Smooth muscle cell (in vitro differentiated cells): ENCODE measurements at regions not wholly inside any gene's neighbourhood (a gene's known extent, or its start where the extent isn't known, plus 50 kb on each side); places are given as distances from the start of the nearest gene placed in this dataset.

ENCODE experiments used
- DNase-seq: peaks from one replicate; lab custom pipeline; 2025; ENCODE audit not compliant: unreplicated experiment; lab: John Stamatoyannopoulos, UW
- H2AFZ ChIP-seq: fragments of 200-600 bp; sonication (generic); 2 replicates; pipeline ENCODE4 v1.6.0; 2016; ENCODE audit warnings: antibody characterized with exemption, low read depth, mild to moderate bottlenecking
- H3F3A ChIP-seq: fragments of 200-600 bp; sonication (generic); 2 replicates; pipeline ENCODE4 v1.6.0; 2017; ENCODE audit warnings: antibody characterized with exemption, low read depth
- H3K27ac ChIP-seq: fragments of 200-600 bp; sonication (generic); 2 replicates; pipeline ENCODE4 v1.5.1; 2016; ENCODE audit warnings: low read depth, mild to moderate bottlenecking
- H3K27me3 ChIP-seq: fragments of 200-600 bp; sonication (generic); 2 replicates; pipeline ENCODE4 v1.6.1; 2016; ENCODE audit warnings: low read depth, mild to moderate bottlenecking
- H3K36me3 ChIP-seq: fragments of 200-600 bp; sonication (generic); 2 replicates; pipeline ENCODE4 v1.5.1; 2016; ENCODE audit warnings: low read depth
- H3K4me1 ChIP-seq: fragments of 200-600 bp; sonication (generic); 2 replicates; pipeline ENCODE4 v1.5.1; 2016; ENCODE audit warnings: low read depth
- H3K4me2 ChIP-seq: fragments of 200-600 bp; sonication (generic); 2 replicates; pipeline ENCODE4 v1.6.0; 2016; ENCODE audit warnings: mild to moderate bottlenecking
- H3K4me3 ChIP-seq: fragments of 200-600 bp; sonication (generic); 2 replicates; pipeline ENCODE4 v1.5.1; 2016; ENCODE audit warnings: mild to moderate bottlenecking
- H3K79me2 ChIP-seq: fragments of 200-600 bp; sonication (generic); 2 replicates; pipeline ENCODE4 v1.6.0; 2016; ENCODE audit warnings: low read depth, mild to moderate bottlenecking
- H3K9ac ChIP-seq: fragments of 200-600 bp; sonication (generic); 2 replicates; pipeline ENCODE4 v1.6.0; 2016; ENCODE audit warnings: low read depth
- H3K9me3 ChIP-seq: fragments of 200-600 bp; sonication (generic); replicated peaks from 2 replicates; pipeline ENCODE4 v1.5.1; 2016; ENCODE audit warnings: low read depth
- H4K20me1 ChIP-seq: fragments of 200-600 bp; sonication (generic); 2 replicates; pipeline ENCODE4 v1.6.0; 2016; ENCODE audit warnings: low read depth
- CTCF ChIP-seq: fragments of 200-600 bp; sonication (generic); IDR thresholded peaks from 2 replicates; pipeline ENCODE4 v1.5.1; 2017; ENCODE audit warnings: borderline replicate concordance, mild to moderate bottlenecking, antibody characterized with exemption; ENCODE audit not compliant: insufficient read depth, poor library complexity, severe bottlenecking
- WGBS: methylation state at CpG from one replicate; pipeline ENCODE4 v1.1.7; 2016; ENCODE audit warnings: low lambda C conversion rate; 5-methylcytosine and 5-hydroxymethylcytosine counted together

DNA sequence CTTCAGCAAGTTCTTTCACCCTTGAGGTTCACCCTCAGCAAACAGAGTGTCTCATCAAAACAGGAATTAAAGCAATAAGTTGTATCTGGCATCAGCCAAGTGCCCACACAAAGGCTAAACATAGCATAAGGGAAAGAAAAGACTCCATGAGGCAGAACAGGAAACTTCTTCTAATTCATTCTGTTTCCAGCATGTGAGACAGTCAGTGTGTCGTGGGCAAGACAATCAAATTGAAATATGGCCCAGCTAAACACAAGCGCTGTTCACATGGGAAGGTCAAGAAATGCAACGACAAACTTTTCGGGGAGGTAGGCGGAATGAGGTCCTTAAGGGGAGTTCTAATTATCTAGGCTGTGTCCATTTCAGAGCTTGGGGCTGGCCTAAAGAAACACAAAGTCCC, 393.4 kb downstream of the HAPSTR1 start:
- Histone ChIP-seq H3K27me3 (no peaks in the 10 kb centered on the region), H4K20me1 (no peaks in the 10 kb centered on the region), H3K36me3 (no peaks in the 10 kb centered on the region), H3K4me1 (peaks cover 4% of the 10 kb centered on the region), H3K27ac (no peak overlapping the region), H3K9me3 (no peaks in the 10 kb centered on the region), H2AFZ (no peak overlapping the region), H3F3A (no peaks in the 10 kb centered on the region), H3K4me2 (no peak overlapping the region), H3K4me3 (no peak overlapping the region), H3K9ac (no peak overlapping the region), H3K79me2 (no peaks in the 10 kb centered on the region)
- WGBS: 86% methylated on average over 5 of the region's 5 CpGs
- no peak for TF ChIP-seq CTCF
- no peak for DNase-seq

GRCh38 chr16:9489835-9490467, 398.5 kb downstream of the HAPSTR1 start:
- Histone ChIP-seq H3K27me3 (no peaks in the 10 kb centered on the region), H3K4me2 (no peak overlapping the region), H2AFZ (no peak overlapping the region), H3K4me1 (peaks cover 4% of the 10 kb centered on the region), H3K79me2 (no peaks in the 10 kb centered on the region), H3K9ac (no peak overlapping the region), H3K36me3 (no peaks in the 10 kb centered on the region), H3K9me3 (no peaks in the 10 kb centered on the region), H3F3A (no peaks in the 10 kb centered on the region), H3K4me3 (no peak overlapping the region), H3K27ac (no peak overlapping the region), H4K20me1 (no peaks in the 10 kb centered on the region)
- TF ChIP-seq CTCF: no peak
- no peak for DNase-seq
- WGBS: 83% methylated on average over 10 of the region's 10 CpGs

GRCh38 chr16:9495824-9496223, 404.4 kb downstream of the HAPSTR1 start:
- H3K36me3 ChIP-seq: no peaks in the 10 kb centered on the region
- WGBS: 54% methylated on average over 3 of the region's 3 CpGs
- no peak overlapping the region for H3K9ac ChIP-seq
- H3K79me2 ChIP-seq: no peaks in the 10 kb centered on the region
- H4K20me1 ChIP-seq: no peaks in the 10 kb centered on the region
- H3K4me3 ChIP-seq: no peak overlapping the region
- no peaks in the 10 kb centered on the region for H3K9me3 ChIP-seq
- DNase-seq: no peak
- H3K27ac ChIP-seq: no peak overlapping the region
- no peaks in the 10 kb centered on the region for H3F3A ChIP-seq
- peaks cover 6% of the 10 kb centered on the region for H3K4me1 ChIP-seq
- no peaks in the 10 kb centered on the region for H3K27me3 ChIP-seq
- TF ChIP-seq CTCF: no peak
- no peak overlapping the region for H3K4me2 ChIP-seq
- H2AFZ ChIP-seq: no peak overlapping the region

DNA sequence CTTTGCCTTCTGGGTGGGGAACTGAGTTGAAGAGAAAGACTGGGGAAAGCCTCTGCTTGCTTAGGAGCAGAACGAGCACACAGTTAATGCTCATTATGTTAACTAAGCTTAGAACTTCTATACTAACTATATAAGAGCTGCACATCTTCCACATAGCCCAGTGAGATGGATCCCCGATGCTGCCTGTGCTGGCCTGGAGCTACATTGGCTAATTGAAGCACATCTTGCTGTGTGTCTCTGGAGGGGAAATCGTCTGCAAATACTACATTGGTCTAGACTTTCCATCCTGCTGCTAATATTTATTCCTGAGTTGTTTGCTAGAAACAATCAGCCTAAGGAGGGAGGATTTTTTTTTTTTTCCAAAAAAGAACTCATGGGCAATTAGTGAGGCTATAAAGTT, 406.3 kb downstream of the HAPSTR1 start:
- Histone ChIP-seq H3K36me3 (no peaks in the 10 kb centered on the region), H4K20me1 (no peaks in the 10 kb centered on the region), H3K27me3 (no peaks in the 10 kb centered on the region), H3F3A (no peaks in the 10 kb centered on the region), H3K4me3 (no peak overlapping the region), H3K9me3 (no peaks in the 10 kb centered on the region), H3K9ac (no peak overlapping the region), H3K4me2 (no peak overlapping the region), H3K4me1 (peaks cover 6% of the 10 kb centered on the region), H3K27ac (no peak overlapping the region), H3K79me2 (no peaks in the 10 kb centered on the region), H2AFZ (no peak overlapping the region)
- no peak for DNase-seq
- TF ChIP-seq CTCF: no peak
- 86% methylated on average over 3 of the region's 3 CpGs for WGBS
